Astrocyte (in vitro differentiated cells and primary cell): ENCODE measurements at regions not wholly inside any gene's neighbourhood (a gene's known extent, or its start where the extent isn't known, plus 50 kb on each side); places are given as distances from the start of the nearest gene placed in this dataset.
"Not testable (repeated sequence)": the region's sequence is repeated elsewhere in the genome, so short reads cannot be mapped to it uniquely, and the experiment has no call there.

Experiments
- DNase-seq: peaks from one replicate; pipeline ENCODE4 v3.0.0-alpha.2; 2010; ENCODE audit warnings: low read depth
- FAIRE-seq: peaks from 2 replicates; lab custom pipeline; 2011; peaks lifted over from hg19 to GRCh38; lab: Jason Lieb, UNC
- H2AFZ ChIP-seq: 2 replicates; pipeline ENCODE4 v1.6.0; 2012; ENCODE audit warnings: low read depth, low read length, inconsistent platforms
- H3K27ac ChIP-seq: 2 replicates; pipeline ENCODE4 v1.5.1; 2011; ENCODE audit warnings: low read depth, low read length, inconsistent platforms
- H3K27me3 ChIP-seq: 2 replicates; pipeline ENCODE4 v1.6.0; 2011; ENCODE audit warnings: low read length, inconsistent platforms; ENCODE audit not compliant: insufficient read depth
- H3K36me3 ChIP-seq: 2 replicates; pipeline ENCODE4 v1.5.1; 2011; ENCODE audit warnings: low read length, inconsistent platforms; ENCODE audit not compliant: insufficient read depth
- H3K4me1 ChIP-seq: 2 replicates; pipeline ENCODE4 v1.5.1; 2011; ENCODE audit warnings: low read length, inconsistent platforms; ENCODE audit not compliant: insufficient read depth
- H3K4me2 ChIP-seq: 2 replicates; pipeline ENCODE4 v1.6.0; 2012; ENCODE audit warnings: low read length, inconsistent platforms
- H3K4me3 ChIP-seq: 2 replicates; pipeline ENCODE4 v1.5.1; 2011; ENCODE audit warnings: low read depth, mild to moderate bottlenecking, low read length, inconsistent platforms; ENCODE audit not compliant: insufficient read depth
- H3K79me2 ChIP-seq: 2 replicates; pipeline ENCODE4 v1.6.0; 2012; ENCODE audit warnings: mild to moderate bottlenecking, low read length, inconsistent platforms; ENCODE audit not compliant: insufficient read depth
- H3K9ac ChIP-seq: 2 replicates; pipeline ENCODE4 v1.6.0; 2012; ENCODE audit warnings: mild to moderate bottlenecking, low read length, inconsistent platforms
- H3K9me3 ChIP-seq: 2 replicates; pipeline ENCODE4 v1.5.1; 2012; ENCODE audit warnings: low read depth, mild to moderate bottlenecking, low read length, inconsistent platforms; ENCODE audit not compliant: insufficient read depth
- H4K20me1 ChIP-seq: 2 replicates; pipeline ENCODE4 v1.6.0; 2012; ENCODE audit warnings: low read length, inconsistent platforms; ENCODE audit not compliant: insufficient read depth
- H3K27ac Mint-ChIP-seq: one replicate; pipeline ENCODE4 v1.8.0; 2021; ENCODE audit warnings: mild to moderate bottlenecking, mixed read lengths; ENCODE audit not compliant: unreplicated experiment
- H3K27me3 Mint-ChIP-seq: one replicate; pipeline ENCODE4 v1.8.0; 2021; ENCODE audit warnings: low read depth, mixed read lengths; ENCODE audit not compliant: unreplicated experiment
- H3K36me3 Mint-ChIP-seq: one replicate; pipeline ENCODE4 v1.8.0; 2021; ENCODE audit warnings: low read depth, mixed read lengths; ENCODE audit not compliant: unreplicated experiment
- H3K4me1 Mint-ChIP-seq: one replicate; pipeline ENCODE4 v1.8.0; 2021; ENCODE audit warnings: low read depth, mixed read lengths; ENCODE audit not compliant: unreplicated experiment
- H3K4me3 Mint-ChIP-seq: one replicate; pipeline ENCODE4 v1.8.0; 2021; ENCODE audit warnings: mild to moderate bottlenecking, moderate library complexity, mixed read lengths; ENCODE audit not compliant: unreplicated experiment
- H3K9me3 Mint-ChIP-seq: one replicate; pipeline ENCODE4 v1.8.0; 2021; ENCODE audit warnings: mild to moderate bottlenecking, mixed read lengths; ENCODE audit not compliant: unreplicated experiment
- EZH2 ChIP-seq: IDR thresholded peaks from 2 replicates; pipeline ENCODE4 v1.6.1; 2012; ENCODE audit warnings: mild to moderate bottlenecking, low read length, inconsistent platforms; ENCODE audit not compliant: insufficient read depth
- TF ChIP-seq, protein P1 (sequence below): IDR thresholded peaks from 2 replicates; pipeline ENCODE4 v1.5.1; 2011; ENCODE audit warnings: low read depth, mild to moderate bottlenecking, inconsistent platforms, low read length, moderate library complexity; ENCODE audit not compliant: insufficient read depth

DNA sequence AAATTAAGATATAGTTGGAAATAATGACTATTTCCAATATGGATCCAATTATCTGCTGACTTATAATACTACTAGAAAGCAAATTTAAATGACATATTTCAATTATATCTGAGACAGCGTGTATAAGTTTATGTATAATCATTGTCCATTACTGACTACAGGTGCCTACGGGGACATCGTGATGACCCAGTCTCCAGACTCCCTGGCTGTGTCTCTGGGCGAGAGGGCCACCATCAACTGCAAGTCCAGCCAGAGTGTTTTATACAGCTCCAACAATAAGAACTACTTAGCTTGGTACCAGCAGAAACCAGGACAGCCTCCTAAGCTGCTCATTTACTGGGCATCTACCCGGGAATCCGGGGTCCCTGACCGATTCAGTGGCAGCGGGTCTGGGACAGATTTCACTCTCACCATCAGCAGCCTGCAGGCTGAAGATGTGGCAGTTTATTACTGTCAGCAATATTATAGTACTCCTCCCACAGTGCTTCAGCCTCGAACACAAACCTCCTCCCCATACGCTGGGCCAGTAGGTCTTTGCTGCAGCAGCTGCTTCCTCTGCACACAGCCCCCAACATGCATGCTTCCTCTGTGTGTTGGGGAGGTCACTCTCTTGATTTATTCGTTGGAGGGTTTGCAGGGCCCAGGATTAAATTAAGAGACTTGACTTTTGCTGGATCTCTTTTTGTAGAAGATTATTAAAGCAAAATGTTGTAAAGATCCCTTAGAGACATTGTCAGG lies 194.4 kb downstream of the RPIA start:
- Histone ChIP-seq H4K20me1 (no peaks in the 10 kb centered on the region), H2AFZ (no peak overlapping the region), H3K36me3 (no peaks in the 10 kb centered on the region), H3K27ac (no peak overlapping the region), H3K9me3 (no peaks in the 10 kb centered on the region), H3K4me3 (no peak overlapping the region), H3K27me3 (no peaks in the 10 kb centered on the region), H3K4me1 (no peaks in the 10 kb centered on the region), H3K4me2 (no peak overlapping the region), H3K9ac (no peak overlapping the region), H3K79me2 (no peaks in the 10 kb centered on the region)
- H3K27ac Mint-ChIP-seq = no peak overlapping the region
- TF ChIP-seq, protein P1, sequence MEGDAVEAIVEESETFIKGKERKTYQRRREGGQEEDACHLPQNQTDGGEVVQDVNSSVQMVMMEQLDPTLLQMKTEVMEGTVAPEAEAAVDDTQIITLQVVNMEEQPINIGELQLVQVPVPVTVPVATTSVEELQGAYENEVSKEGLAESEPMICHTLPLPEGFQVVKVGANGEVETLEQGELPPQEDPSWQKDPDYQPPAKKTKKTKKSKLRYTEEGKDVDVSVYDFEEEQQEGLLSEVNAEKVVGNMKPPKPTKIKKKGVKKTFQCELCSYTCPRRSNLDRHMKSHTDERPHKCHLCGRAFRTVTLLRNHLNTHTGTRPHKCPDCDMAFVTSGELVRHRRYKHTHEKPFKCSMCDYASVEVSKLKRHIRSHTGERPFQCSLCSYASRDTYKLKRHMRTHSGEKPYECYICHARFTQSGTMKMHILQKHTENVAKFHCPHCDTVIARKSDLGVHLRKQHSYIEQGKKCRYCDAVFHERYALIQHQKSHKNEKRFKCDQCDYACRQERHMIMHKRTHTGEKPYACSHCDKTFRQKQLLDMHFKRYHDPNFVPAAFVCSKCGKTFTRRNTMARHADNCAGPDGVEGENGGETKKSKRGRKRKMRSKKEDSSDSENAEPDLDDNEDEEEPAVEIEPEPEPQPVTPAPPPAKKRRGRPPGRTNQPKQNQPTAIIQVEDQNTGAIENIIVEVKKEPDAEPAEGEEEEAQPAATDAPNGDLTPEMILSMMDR = no peak
- no peak for TF ChIP-seq EZH2
- H3K9me3 Mint-ChIP-seq = no peaks in the 10 kb centered on the region
- H3K4me3 Mint-ChIP-seq = no peak overlapping the region
- no peaks in the 10 kb centered on the region for H3K36me3 Mint-ChIP-seq
- H3K4me1 Mint-ChIP-seq = peaks cover 2% of the 10 kb centered on the region
- no peak for DNase-seq
- H3K27me3 Mint-ChIP-seq = peaks cover 8% of the 10 kb centered on the region
- FAIRE-seq = no peak

DNA sequence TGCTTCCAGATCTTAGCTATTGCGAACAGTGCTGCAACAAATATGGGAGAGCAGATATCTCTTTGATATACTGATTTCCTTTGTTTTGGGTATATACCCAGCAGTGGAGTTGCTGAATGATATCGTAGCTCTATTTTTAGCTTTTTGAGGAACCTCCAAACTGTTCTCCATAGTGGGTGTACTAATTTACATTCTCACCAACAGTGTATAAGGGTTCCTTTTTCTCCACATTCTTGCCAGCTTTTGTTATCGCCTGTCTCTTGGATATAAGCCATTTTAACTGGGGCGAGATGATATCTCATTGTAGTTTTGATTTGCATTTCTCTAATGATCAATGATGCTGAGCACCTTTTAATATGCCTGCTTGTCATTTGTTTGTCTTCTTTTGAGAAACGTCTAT lies 196.0 kb downstream of the RPIA start:
- not testable (repeated sequence) for H3K27ac ChIP-seq, H3K4me1 Mint-ChIP-seq, H3K4me3 Mint-ChIP-seq, FAIRE-seq, H3K27ac Mint-ChIP-seq, H3K27me3 ChIP-seq, H3K4me3 ChIP-seq, H3K9me3 ChIP-seq, H3K9ac ChIP-seq, H3K9me3 Mint-ChIP-seq, DNase-seq, H3K36me3 ChIP-seq, H3K36me3 Mint-ChIP-seq, H4K20me1 ChIP-seq, H3K4me1 ChIP-seq, H3K27me3 Mint-ChIP-seq, H2AFZ ChIP-seq, H3K79me2 ChIP-seq, H3K4me2 ChIP-seq

DNA sequence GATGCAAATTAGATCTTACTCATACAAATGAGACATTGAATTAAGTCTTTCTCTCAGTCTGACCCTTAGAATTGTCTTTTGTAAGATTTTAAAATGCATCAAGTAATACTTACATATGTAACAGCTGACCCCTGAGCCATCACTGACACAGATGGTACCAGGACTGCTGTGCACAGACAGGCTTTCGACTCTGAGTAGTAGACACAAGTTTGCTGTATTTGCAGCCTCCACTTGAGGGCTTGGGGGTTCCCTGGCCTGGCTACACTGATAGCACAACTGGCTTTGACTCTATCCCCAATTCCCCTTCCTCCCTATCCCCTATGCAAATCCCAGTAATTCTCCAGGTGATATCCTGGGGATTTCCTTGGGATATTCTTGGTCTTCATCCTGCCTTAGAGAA lies 200.7 kb downstream of the RPIA start:
- DNase-seq (no peak), FAIRE-seq (no peak)
- no peak overlapping the region for H3K27ac Mint-ChIP-seq
- Histone ChIP-seq H3K4me1 (no peaks in the 10 kb centered on the region), H3K79me2 (no peaks in the 10 kb centered on the region), H3K27ac (no peak overlapping the region), H3K4me3 (no peak overlapping the region), H2AFZ (no peak overlapping the region), H3K9ac (no peak overlapping the region), H3K27me3 (no peaks in the 10 kb centered on the region), H3K36me3 (no peaks in the 10 kb centered on the region), H3K4me2 (no peak overlapping the region), H4K20me1 (no peaks in the 10 kb centered on the region), H3K9me3 (no peaks in the 10 kb centered on the region)
- H3K36me3 Mint-ChIP-seq = no peaks in the 10 kb centered on the region
- no peaks in the 10 kb centered on the region for H3K9me3 Mint-ChIP-seq
- TF ChIP-seq, protein P1 = no peak
- TF ChIP-seq EZH2 = no peak
- no peaks in the 10 kb centered on the region for H3K4me1 Mint-ChIP-seq
- no peak overlapping the region for H3K4me3 Mint-ChIP-seq
- peaks cover 17% of the 10 kb centered on the region for H3K27me3 Mint-ChIP-seq
